ENCODE measurements at regions not wholly inside any gene's neighbourhood (a gene's known extent, or its start where the extent isn't known, plus 50 kb on each side); places are given as distances from the start of the nearest gene placed in this dataset.

DNA sequence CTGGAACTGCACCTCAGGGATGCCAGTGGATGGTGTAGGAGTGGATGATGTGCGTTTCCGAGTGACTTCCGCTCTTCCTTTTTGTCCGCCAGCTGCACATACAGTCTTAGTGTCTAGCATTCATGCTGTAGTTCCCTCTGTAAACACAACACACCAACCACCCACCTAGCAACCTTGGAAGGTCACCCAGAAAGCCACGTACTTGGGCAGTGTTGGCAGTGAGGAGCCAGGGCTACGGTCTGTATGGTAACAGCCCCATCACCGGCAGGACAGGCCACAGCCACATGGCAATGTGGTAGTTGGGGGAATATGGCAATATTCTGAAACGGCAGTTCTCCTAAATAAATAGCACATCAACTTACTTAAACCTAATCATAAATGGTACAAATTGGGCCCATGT is 613.5 kb upstream of the MGMT start:
- in situ Hi-C loops (cut with MboI) = loop anchor here (25.0 kb wide), 1 partner anchor 591 kb away; no protein-coding TSS in a partner anchor
- no peak overlapping the region for H3K9ac ChIP-seq (ENCODE audit: insufficient read depth in 1 of 2, low read depth in 2 of 2, low read length in 2 of 2)
- intact Hi-C loops (cut with micrococcal nuclease) = no loop called here
- no TSS peak for BruUV-seq (replicated peaks)
- no peaks in the 10 kb centered on the region for H3K9me3 ChIP-seq (replicated peaks; ENCODE audit: control insufficient read depth, insufficient read depth, low read depth, low read length)
- ChIA-PET CTCF (ENCODE audit: low intra/inter-chr PET ratio) (no interaction called here), POLR2A (no interaction called here)
- H4K20me1 ChIP-seq (replicated peaks; ENCODE audit: control insufficient read depth, insufficient read depth, low read length) = no peaks in the 10 kb centered on the region
- DNase-seq (ENCODE audit: extremely low read depth in 1 of 4, low spot score in 3 of 4) (no peak), FAIRE-seq (no peak), ATAC-seq (no peak)
- no peaks in the 10 kb centered on the region for H3K36me3 ChIP-seq (ENCODE audit: control insufficient read depth, insufficient read depth, low read length)
- TF ChIP-seq, protein P1, sequence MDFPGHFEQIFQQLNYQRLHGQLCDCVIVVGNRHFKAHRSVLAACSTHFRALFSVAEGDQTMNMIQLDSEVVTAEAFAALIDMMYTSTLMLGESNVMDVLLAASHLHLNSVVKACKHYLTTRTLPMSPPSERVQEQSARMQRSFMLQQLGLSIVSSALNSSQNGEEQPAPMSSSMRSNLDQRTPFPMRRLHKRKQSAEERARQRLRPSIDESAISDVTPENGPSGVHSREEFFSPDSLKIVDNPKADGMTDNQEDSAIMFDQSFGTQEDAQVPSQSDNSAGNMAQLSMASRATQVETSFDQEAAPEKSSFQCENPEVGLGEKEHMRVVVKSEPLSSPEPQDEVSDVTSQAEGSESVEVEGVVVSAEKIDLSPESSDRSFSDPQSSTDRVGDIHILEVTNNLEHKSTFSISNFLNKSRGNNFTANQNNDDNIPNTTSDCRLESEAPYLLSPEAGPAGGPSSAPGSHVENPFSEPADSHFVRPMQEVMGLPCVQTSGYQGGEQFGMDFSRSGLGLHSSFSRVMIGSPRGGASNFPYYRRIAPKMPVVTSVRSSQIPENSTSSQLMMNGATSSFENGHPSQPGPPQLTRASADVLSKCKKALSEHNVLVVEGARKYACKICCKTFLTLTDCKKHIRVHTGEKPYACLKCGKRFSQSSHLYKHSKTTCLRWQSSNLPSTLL (IDR thresholded peaks at IDR 0.05) = no peak
- no peak for TF ChIP-seq SMAD4 (CRISPR knock-in tag; conservative IDR thresholded peaks at IDR 0.05)
- TF ChIP-seq, protein P2, sequence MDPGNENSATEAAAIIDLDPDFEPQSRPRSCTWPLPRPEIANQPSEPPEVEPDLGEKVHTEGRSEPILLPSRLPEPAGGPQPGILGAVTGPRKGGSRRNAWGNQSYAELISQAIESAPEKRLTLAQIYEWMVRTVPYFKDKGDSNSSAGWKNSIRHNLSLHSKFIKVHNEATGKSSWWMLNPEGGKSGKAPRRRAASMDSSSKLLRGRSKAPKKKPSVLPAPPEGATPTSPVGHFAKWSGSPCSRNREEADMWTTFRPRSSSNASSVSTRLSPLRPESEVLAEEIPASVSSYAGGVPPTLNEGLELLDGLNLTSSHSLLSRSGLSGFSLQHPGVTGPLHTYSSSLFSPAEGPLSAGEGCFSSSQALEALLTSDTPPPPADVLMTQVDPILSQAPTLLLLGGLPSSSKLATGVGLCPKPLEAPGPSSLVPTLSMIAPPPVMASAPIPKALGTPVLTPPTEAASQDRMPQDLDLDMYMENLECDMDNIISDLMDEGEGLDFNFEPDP (CRISPR knock-in tag; IDR thresholded peaks at IDR 0.05) = no peak
- H3K9me1 ChIP-seq (ENCODE audit: control insufficient read depth, insufficient read depth, low read length) = no peaks in the 10 kb centered on the region
- H3K79me2 ChIP-seq (ENCODE audit: control insufficient read depth, insufficient read depth, low read length) = no peaks in the 10 kb centered on the region
- H3K4me1 ChIP-seq (replicated peaks in 1 of 2; ENCODE audit: control insufficient read depth in 2 of 2, insufficient read depth in 2 of 2, low read length in 2 of 2) = no peaks in the 10 kb centered on the region
- no peak overlapping the region for H3K27ac ChIP-seq (ENCODE audit: extremely low read depth, low read depth, low read length)
- WGBS (ENCODE audit: insufficient coverage, low coverage, missing lambda C conversion rate) = 5% methylated on average over 8 of the region's 8 CpGs
- H3K4me3 ChIP-seq = no peak overlapping the region
- no peak overlapping the region for H3K4me2 ChIP-seq (ENCODE audit: insufficient read depth, low read length)
- no peak overlapping the region for H2AFZ ChIP-seq (ENCODE audit: low read depth, low read length)
- H3K27me3 ChIP-seq (ENCODE audit: control insufficient read depth in 2 of 2, insufficient read depth in 2 of 2, low read length in 2 of 2) = peaks cover 0 to 27% of the 10 kb centered on the region in 2 experiments; a peak in 4 of 5 replicates

Measured in K562 (cell line).